IMR-90 (cell line): ENCODE measurements at regions not wholly inside any gene's neighbourhood (a gene's known extent, or its start where the extent isn't known, plus 50 kb on each side); places are given as distances from the start of the nearest gene placed in this dataset.

Experiments
- ATAC-seq: fragments of 200-7000 bp; cut with Tn5 transposase; 2 replicates; pipeline ENCODE4 v1.9.1; 2020; ENCODE audit warnings: low read depth, mild to moderate bottlenecking, moderate library complexity
- BruUV-seq: library from RNA; stranded (reverse); fragments of 400-500 nt; replicated peaks from 2 replicates; lab custom pipeline; 2021; lab: Mats Ljungman, UMichigan
- CTCF ChIA-PET: fragments of 300-600 bp; formaldehyde crosslinking; extraction: SDS; loops from one replicate; lab custom pipeline; 2021; ENCODE audit warnings: antibody characterized with exemption; lab: Yijun Ruan, JAX
- POLR2A ChIA-PET: fragments of 300-600 bp; sonication (Branson Sonifier 250); formaldehyde crosslinking; loops from one replicate; lab custom pipeline; 2022; ENCODE audit warnings: antibody characterized with exemption; ENCODE audit not compliant: unreplicated experiment; lab: Charles Lee
- DNase-seq: peaks from one replicate; pipeline ENCODE4 v3.0.0; 2013
- H2AFZ ChIP-seq: replicated peaks from 2 replicates; pipeline ENCODE3; 2013; ENCODE audit warnings: low read length, mild to moderate bottlenecking; ENCODE audit not compliant: poor library complexity
- H2AK5ac ChIP-seq: 2 replicates; pipeline ENCODE4 v1.6.1; 2013; ENCODE audit warnings: low read depth, low read length, inconsistent platforms
- H2AK9ac ChIP-seq: replicated peaks from 2 replicates; pipeline ENCODE3; 2013; ENCODE audit warnings: mild to moderate bottlenecking, low read depth, low read length, moderate library complexity; ENCODE audit not compliant: poor library complexity
- H2BK120ac ChIP-seq: 2 replicates; pipeline ENCODE4 v1.6.1; 2013; ENCODE audit warnings: low read depth, low read length, inconsistent platforms
- H2BK15ac ChIP-seq: 3 replicates; pipeline ENCODE4 v1.6.1; 2013; ENCODE audit warnings: low read depth, low read length, inconsistent platforms
- H2BK20ac ChIP-seq: 2 replicates; pipeline ENCODE4 v1.6.1; 2013; ENCODE audit warnings: low read depth, mild to moderate bottlenecking, inconsistent platforms, low read length, moderate library complexity
- H2BK5ac ChIP-seq: 2 replicates; pipeline ENCODE4 v1.6.1; 2013; ENCODE audit warnings: mild to moderate bottlenecking, low read depth, low read length, inconsistent platforms; ENCODE audit not compliant: poor library complexity, severe bottlenecking
- H3K14ac ChIP-seq: replicated peaks from 2 replicates; pipeline ENCODE4 v1.6.1; 2013; ENCODE audit warnings: low read depth, low read length, inconsistent platforms
- H3K18ac ChIP-seq: 2 replicates; pipeline ENCODE4 v1.6.1; 2013; ENCODE audit warnings: low read depth, low read length, control low read depth
- H3K23ac ChIP-seq: 2 replicates; pipeline ENCODE4 v1.6.1; 2013; ENCODE audit warnings: low read depth, low read length, inconsistent platforms
- H3K27ac ChIP-seq: 2 replicates; pipeline ENCODE4 v1.5.1; 2013; ENCODE audit warnings: mild to moderate bottlenecking, control low read depth, low read length; ENCODE audit not compliant: insufficient read depth
- H3K27me3 ChIP-seq: 2 replicates; pipeline ENCODE4 v1.6.1; 2013; ENCODE audit warnings: low read length; ENCODE audit not compliant: control insufficient read depth, insufficient read depth
- H3K36me3 ChIP-seq: 2 replicates; pipeline ENCODE4 v1.6.1; 2013; ENCODE audit warnings: low read length, mixed read lengths; ENCODE audit not compliant: control insufficient read depth, insufficient read depth
- H3K4ac ChIP-seq: 2 replicates; pipeline ENCODE4 v1.6.1; 2013; ENCODE audit warnings: low read depth, low read length, inconsistent platforms
- H3K4me1 ChIP-seq: 2 replicates; pipeline ENCODE4 v1.6.1; 2013; ENCODE audit warnings: low read length, mixed read lengths; ENCODE audit not compliant: control insufficient read depth, insufficient read depth
- H3K4me2 ChIP-seq: 2 replicates; pipeline ENCODE4 v1.6.1; 2013; ENCODE audit warnings: low read depth, mild to moderate bottlenecking, control low read depth, low read length, moderate library complexity
- H3K4me3 ChIP-seq: 2 replicates; pipeline ENCODE4 v1.5.1; 2013; ENCODE audit warnings: low read depth, mild to moderate bottlenecking, control low read depth, low read length, moderate library complexity; ENCODE audit not compliant: insufficient read depth
- H3K56ac ChIP-seq: 2 replicates; pipeline ENCODE4 v1.6.1; 2013; ENCODE audit warnings: low read length, inconsistent platforms; ENCODE audit not compliant: insufficient read depth; ENCODE audit errors: extremely low read depth
- H3K79me1 ChIP-seq, 2 experiments: 2 replicates each; pipeline ENCODE4 v1.6.1; 2013; ENCODE audit warnings: low read length in 2 of 2, inconsistent platforms in 1 of 2, low read depth in 1 of 2
- H3K9ac ChIP-seq: 2 replicates; pipeline ENCODE4 v1.6.1; 2013; ENCODE audit warnings: low read depth, low read length, control low read depth
- H3K9me1 ChIP-seq: 2 replicates; pipeline ENCODE4 v1.6.1; 2013; ENCODE audit warnings: low read length, inconsistent platforms; ENCODE audit not compliant: insufficient read depth
- H3K9me3 ChIP-seq: 2 replicates; pipeline ENCODE4 v1.6.1; 2013; ENCODE audit warnings: low read length; ENCODE audit not compliant: control insufficient read depth, insufficient read depth
- H4K20me1 ChIP-seq: 2 replicates; pipeline ENCODE4 v1.6.1; 2013; ENCODE audit warnings: low read length, inconsistent platforms; ENCODE audit not compliant: insufficient read depth
- H4K5ac ChIP-seq: 2 replicates; pipeline ENCODE4 v1.6.1; 2013; ENCODE audit warnings: mild to moderate bottlenecking, low read depth, low read length, control low read depth
- H4K8ac ChIP-seq, 2 experiments: 2 replicates each; pipeline ENCODE4 v1.6.1; 2013; ENCODE audit warnings: low read depth in 2 of 2, low read length in 2 of 2, control low read depth in 1 of 2, inconsistent platforms in 1 of 2
- H4K91ac ChIP-seq: 2 replicates; pipeline ENCODE4 v1.6.1; 2013; ENCODE audit warnings: low read depth, low read length, inconsistent platforms; ENCODE audit not compliant: insufficient read depth
- BHLHE40 ChIP-seq: fragments of 150-350 bp; IDR thresholded peaks from 2 replicates; pipeline ENCODE4 v1.6.1; 2016; ENCODE audit warnings: mild to moderate bottlenecking, low read depth, low read length
- CEBPB ChIP-seq: IDR thresholded peaks from 2 replicates; pipeline ENCODE4 v1.6.1; 2012; ENCODE audit warnings: low read depth, low read length, improper control_type of control experiment
- CHD1 ChIP-seq: IDR thresholded peaks from 2 replicates; pipeline ENCODE4 v1.6.1; 2012; ENCODE audit warnings: low read depth, low read length, improper control_type of control experiment
- FOS ChIP-seq: fragments of 150-350 bp; IDR thresholded peaks from 2 replicates; pipeline ENCODE4 v1.6.1; 2016; ENCODE audit warnings: low read depth, low read length
- MAFK ChIP-seq: IDR thresholded peaks from 2 replicates; pipeline ENCODE4 v1.6.1; 2012; ENCODE audit warnings: low read depth, low read length, improper control_type of control experiment
- MAZ ChIP-seq: IDR thresholded peaks from 2 replicates; pipeline ENCODE4 v1.6.1; 2012; ENCODE audit warnings: low read depth, mild to moderate bottlenecking, low read length, improper control_type of control experiment, moderate library complexity, borderline replicate concordance
- MXI1 ChIP-seq: IDR thresholded peaks from 2 replicates; pipeline ENCODE4 v1.6.1; 2012; ENCODE audit warnings: low read depth, mild to moderate bottlenecking, low read length, moderate library complexity, borderline replicate concordance
- NFE2L2 ChIP-seq: fragments of 150-350 bp; IDR thresholded peaks from 2 replicates; pipeline ENCODE4 v1.6.1; 2016; ENCODE audit warnings: low read depth, mild to moderate bottlenecking, low read length
- POLR2A ChIP-seq: IDR thresholded peaks from 2 replicates; pipeline ENCODE4 v1.6.1; 2012; ENCODE audit warnings: mild to moderate bottlenecking, low read depth, low read length
- RAD21 ChIP-seq: IDR thresholded peaks from 2 replicates; pipeline ENCODE4 v1.6.1; 2012; ENCODE audit warnings: low read length, improper control_type of control experiment
- RCOR1 ChIP-seq: IDR thresholded peaks from 2 replicates; pipeline ENCODE4 v1.6.1; 2012; ENCODE audit warnings: mild to moderate bottlenecking, low read length, improper control_type of control experiment; ENCODE audit not compliant: insufficient replicate concordance
- RFX5 ChIP-seq: IDR thresholded peaks from 2 replicates; pipeline ENCODE4 v1.8.0; 2012; ENCODE audit warnings: low read depth, mild to moderate bottlenecking, low read length, moderate library complexity
- SMC3 ChIP-seq: fragments of 150-350 bp; IDR thresholded peaks from 2 replicates; pipeline ENCODE4 v1.6.1; 2016; ENCODE audit warnings: low read depth, mild to moderate bottlenecking, antibody characterized with exemption, low read length, moderate library complexity
- WGBS, 2 experiments: methylation state at CpG; one replicate each; pipeline versions ENCODE4 v1.1.5 to v1.1.7; 2013; ENCODE audit warnings: missing lambda C conversion rate in 2 of 2; ENCODE audit not compliant: insufficient read length in 1 of 2; ENCODE audit errors: extremely low coverage in 2 of 2; 5-methylcytosine and 5-hydroxymethylcytosine counted together
- dilution Hi-C: fragments of 300-500 bp; cut with HindIII; formaldehyde crosslinking; loops from one replicate; pipeline ENCODE4 v1.14.3; 2018; ENCODE audit warnings: low sequenced_read_pairs; ENCODE audit not compliant: unreplicated experiment
- in situ Hi-C: fragments of 300-500 bp; cut with MboI; formaldehyde crosslinking; loops from 3 replicates; pipeline ENCODE4 v1.14.3; 2019; ENCODE audit warnings: low sequenced_read_pairs, inconsistent platforms, mixed read lengths
- intact Hi-C: fragments of 100-400 bp; cut with micrococcal nuclease; formaldehyde crosslinking; loops from 2 replicates; pipeline ENCODE4 v1.10.0; 2022
- TF ChIP-seq, protein P1 (sequence below): fragments of 150-350 bp; IDR thresholded peaks from 2 replicates; pipeline ENCODE4 v1.6.1; 2016; ENCODE audit warnings: low read depth, mild to moderate bottlenecking, low read length, moderate library complexity, borderline replicate concordance
- TF ChIP-seq, protein P2 (sequence below): conservative IDR thresholded peaks from 2 replicates; pipeline ENCODE4 v1.5.1; 2012; ENCODE audit warnings: mild to moderate bottlenecking, low read depth, low read length, improper control_type of control experiment
- TF ChIP-seq, protein P3 (sequence below): fragments of 150-350 bp; IDR thresholded peaks from 2 replicates; pipeline ENCODE4 v1.6.1; 2017; ENCODE audit warnings: mild to moderate bottlenecking, antibody characterized with exemption, low read length, low read depth

GRCh38 chr9:82131072-82131471, 142.5 kb downstream of the SPATA31D1 start:
- DNase-seq (no peak), ATAC-seq (no peak)
- no peak overlapping the region for H3K18ac ChIP-seq
- H3K4me2 ChIP-seq, result no peak overlapping the region
- no peak overlapping the region for H2AFZ ChIP-seq
- BruUV-seq, result no TSS peak
- H3K79me1 ChIP-seq, result no peaks in the 10 kb centered on the region
- peak overlapping the region; percentile 15 for H2AK9ac ChIP-seq
- H3K9ac ChIP-seq, result no peak overlapping the region
- no peaks in the 10 kb centered on the region for H3K9me1 ChIP-seq
- no peaks in the 10 kb centered on the region for H3K36me3 ChIP-seq
- H2BK20ac ChIP-seq, result no peak overlapping the region
- dilution Hi-C loops (no loop called here), intact Hi-C loops (no loop called here), in situ Hi-C loops (no loop called here)
- TF ChIP-seq SMC3, result no peak
- no peak for TF ChIP-seq CEBPB
- TF ChIP-seq MAFK, result no peak
- no peak for TF ChIP-seq CHD1
- TF ChIP-seq RFX5, result no peak
- TF ChIP-seq POLR2A, result no peak
- TF ChIP-seq BHLHE40, result no peak
- TF ChIP-seq, protein P1, sequence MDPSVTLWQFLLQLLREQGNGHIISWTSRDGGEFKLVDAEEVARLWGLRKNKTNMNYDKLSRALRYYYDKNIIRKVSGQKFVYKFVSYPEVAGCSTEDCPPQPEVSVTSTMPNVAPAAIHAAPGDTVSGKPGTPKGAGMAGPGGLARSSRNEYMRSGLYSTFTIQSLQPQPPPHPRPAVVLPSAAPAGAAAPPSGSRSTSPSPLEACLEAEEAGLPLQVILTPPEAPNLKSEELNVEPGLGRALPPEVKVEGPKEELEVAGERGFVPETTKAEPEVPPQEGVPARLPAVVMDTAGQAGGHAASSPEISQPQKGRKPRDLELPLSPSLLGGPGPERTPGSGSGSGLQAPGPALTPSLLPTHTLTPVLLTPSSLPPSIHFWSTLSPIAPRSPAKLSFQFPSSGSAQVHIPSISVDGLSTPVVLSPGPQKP, result no peak
- no peak for TF ChIP-seq NFE2L2
- TF ChIP-seq, protein P2, sequence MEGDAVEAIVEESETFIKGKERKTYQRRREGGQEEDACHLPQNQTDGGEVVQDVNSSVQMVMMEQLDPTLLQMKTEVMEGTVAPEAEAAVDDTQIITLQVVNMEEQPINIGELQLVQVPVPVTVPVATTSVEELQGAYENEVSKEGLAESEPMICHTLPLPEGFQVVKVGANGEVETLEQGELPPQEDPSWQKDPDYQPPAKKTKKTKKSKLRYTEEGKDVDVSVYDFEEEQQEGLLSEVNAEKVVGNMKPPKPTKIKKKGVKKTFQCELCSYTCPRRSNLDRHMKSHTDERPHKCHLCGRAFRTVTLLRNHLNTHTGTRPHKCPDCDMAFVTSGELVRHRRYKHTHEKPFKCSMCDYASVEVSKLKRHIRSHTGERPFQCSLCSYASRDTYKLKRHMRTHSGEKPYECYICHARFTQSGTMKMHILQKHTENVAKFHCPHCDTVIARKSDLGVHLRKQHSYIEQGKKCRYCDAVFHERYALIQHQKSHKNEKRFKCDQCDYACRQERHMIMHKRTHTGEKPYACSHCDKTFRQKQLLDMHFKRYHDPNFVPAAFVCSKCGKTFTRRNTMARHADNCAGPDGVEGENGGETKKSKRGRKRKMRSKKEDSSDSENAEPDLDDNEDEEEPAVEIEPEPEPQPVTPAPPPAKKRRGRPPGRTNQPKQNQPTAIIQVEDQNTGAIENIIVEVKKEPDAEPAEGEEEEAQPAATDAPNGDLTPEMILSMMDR, result no peak
- no peak for TF ChIP-seq RAD21
- no peak for TF ChIP-seq MXI1
- TF ChIP-seq FOS, result no peak
- TF ChIP-seq, protein P3, sequence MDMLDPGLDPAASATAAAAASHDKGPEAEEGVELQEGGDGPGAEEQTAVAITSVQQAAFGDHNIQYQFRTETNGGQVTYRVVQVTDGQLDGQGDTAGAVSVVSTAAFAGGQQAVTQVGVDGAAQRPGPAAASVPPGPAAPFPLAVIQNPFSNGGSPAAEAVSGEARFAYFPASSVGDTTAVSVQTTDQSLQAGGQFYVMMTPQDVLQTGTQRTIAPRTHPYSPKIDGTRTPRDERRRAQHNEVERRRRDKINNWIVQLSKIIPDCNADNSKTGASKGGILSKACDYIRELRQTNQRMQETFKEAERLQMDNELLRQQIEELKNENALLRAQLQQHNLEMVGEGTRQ, result no peak
- no peak for TF ChIP-seq RCOR1
- no peak for TF ChIP-seq MAZ
- H4K8ac ChIP-seq, result no peak overlapping the region
- no peaks in the 10 kb centered on the region for H4K20me1 ChIP-seq
- H3K56ac ChIP-seq, result no peak overlapping the region
- H3K27ac ChIP-seq, result no peak overlapping the region
- peaks cover 2% of the 10 kb centered on the region; the same call in 1 of the 2 replicates for H3K4me1 ChIP-seq
- no peak overlapping the region for H2AK5ac ChIP-seq
- H3K4me3 ChIP-seq, result no peak overlapping the region
- 96% methylated on average over 6 of the region's 9 CpGs; no CpG with 5 or more reads in 1 of the 2 experiments for WGBS, 2 experiments
- no peak overlapping the region for H3K23ac ChIP-seq
- ChIA-PET CTCF (no interaction called here), POLR2A (no interaction called here)
- no peak overlapping the region for H2BK15ac ChIP-seq
- H4K91ac ChIP-seq, result no peak overlapping the region
- no peak overlapping the region for H4K5ac ChIP-seq
- H2BK5ac ChIP-seq, result no peak overlapping the region
- no peak overlapping the region for H3K14ac ChIP-seq
- H3K9me3 ChIP-seq, result no peaks in the 10 kb centered on the region
- H3K4ac ChIP-seq, result no peak overlapping the region
- no peaks in the 10 kb centered on the region for H3K27me3 ChIP-seq
- H2BK120ac ChIP-seq, result no peak overlapping the region
